ENCODE measurements at regions not wholly inside any gene's neighbourhood (a gene's known extent, or its start where the extent isn't known, plus 50 kb on each side); places are given as distances from the start of the nearest gene placed in this dataset.
A peak's percentile ranks its signal among the peaks of the same experiment; 100 is the strongest.

GRCh38 chr4:163077680-163078079, 89.0 kb downstream of the NAF1 start:
- TF ChIP-seq, protein P1, sequence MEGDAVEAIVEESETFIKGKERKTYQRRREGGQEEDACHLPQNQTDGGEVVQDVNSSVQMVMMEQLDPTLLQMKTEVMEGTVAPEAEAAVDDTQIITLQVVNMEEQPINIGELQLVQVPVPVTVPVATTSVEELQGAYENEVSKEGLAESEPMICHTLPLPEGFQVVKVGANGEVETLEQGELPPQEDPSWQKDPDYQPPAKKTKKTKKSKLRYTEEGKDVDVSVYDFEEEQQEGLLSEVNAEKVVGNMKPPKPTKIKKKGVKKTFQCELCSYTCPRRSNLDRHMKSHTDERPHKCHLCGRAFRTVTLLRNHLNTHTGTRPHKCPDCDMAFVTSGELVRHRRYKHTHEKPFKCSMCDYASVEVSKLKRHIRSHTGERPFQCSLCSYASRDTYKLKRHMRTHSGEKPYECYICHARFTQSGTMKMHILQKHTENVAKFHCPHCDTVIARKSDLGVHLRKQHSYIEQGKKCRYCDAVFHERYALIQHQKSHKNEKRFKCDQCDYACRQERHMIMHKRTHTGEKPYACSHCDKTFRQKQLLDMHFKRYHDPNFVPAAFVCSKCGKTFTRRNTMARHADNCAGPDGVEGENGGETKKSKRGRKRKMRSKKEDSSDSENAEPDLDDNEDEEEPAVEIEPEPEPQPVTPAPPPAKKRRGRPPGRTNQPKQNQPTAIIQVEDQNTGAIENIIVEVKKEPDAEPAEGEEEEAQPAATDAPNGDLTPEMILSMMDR (IDR thresholded peaks at IDR 0.05; ENCODE audit: control insufficient read depth, insufficient read depth, low read depth, low read length, missing control alignments) = no peak
- no peak for DNase-seq (ENCODE audit: low read depth)
- no peak overlapping the region for H3K4me3 ChIP-seq (ENCODE audit: control insufficient read depth, low read depth, low read length)

DNA sequence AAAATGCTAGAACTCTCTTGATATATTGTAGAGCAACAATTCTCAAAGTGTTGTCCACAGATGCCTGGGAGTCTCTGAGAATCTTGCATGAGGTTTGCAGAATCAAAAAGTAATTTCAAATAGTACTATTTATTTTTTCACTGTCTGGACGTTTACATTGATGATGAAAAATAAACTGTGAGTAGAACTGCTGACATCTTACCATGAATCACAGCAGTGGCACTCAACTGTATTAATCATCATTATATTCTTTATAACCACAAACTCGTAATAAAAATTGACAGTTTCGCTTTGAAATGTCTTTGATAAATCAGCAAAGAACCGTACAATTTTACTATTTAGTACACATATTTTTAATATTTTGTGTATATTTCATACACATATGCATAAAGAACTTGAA, 94.5 kb downstream of the NAF1 start:
- DNase-seq (ENCODE audit: low read depth) = no peak
- H3K4me3 ChIP-seq (ENCODE audit: control insufficient read depth, low read depth, low read length) = no peak overlapping the region
- TF ChIP-seq, protein P1 (IDR thresholded peaks at IDR 0.05; ENCODE audit: control insufficient read depth, insufficient read depth, low read depth, low read length, missing control alignments) = no peak

- TF ChIP-seq, protein P1 (IDR thresholded peaks at IDR 0.05; ENCODE audit: control insufficient read depth, insufficient read depth, low read depth, low read length, missing control alignments) = no peak
- no peak for DNase-seq (ENCODE audit: low read depth)
- no peak overlapping the region for H3K4me3 ChIP-seq (ENCODE audit: control insufficient read depth, low read depth, low read length)
Measured at GRCh38 chr4:163071308-163071707, 95.4 kb downstream of the NAF1 start.

DNA sequence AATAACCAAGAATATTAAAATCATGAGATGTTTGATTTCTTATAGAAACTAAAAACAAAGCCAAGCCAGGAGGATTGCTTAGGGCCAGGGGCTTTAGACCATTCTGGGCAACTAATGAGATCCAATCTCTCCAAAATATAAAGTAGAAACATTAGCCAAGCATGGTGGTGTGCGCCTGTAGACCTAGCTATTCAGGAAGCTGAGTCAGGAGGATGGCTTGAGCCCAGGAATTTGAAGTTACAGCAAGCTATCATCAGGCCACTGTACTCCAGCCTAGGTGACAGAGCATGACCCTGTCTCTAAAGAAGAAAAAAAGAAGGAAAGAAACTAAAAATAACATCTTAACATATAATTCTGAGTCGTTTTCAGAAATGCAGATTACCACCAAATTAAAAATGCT, 96.7 kb downstream of the NAF1 start:
- no peak for DNase-seq (ENCODE audit: low read depth)
- H3K4me3 ChIP-seq (ENCODE audit: control insufficient read depth, low read depth, low read length) = no peak overlapping the region
- TF ChIP-seq, protein P1 (IDR thresholded peaks at IDR 0.05; ENCODE audit: control insufficient read depth, insufficient read depth, low read depth, low read length, missing control alignments) = no peak

DNA sequence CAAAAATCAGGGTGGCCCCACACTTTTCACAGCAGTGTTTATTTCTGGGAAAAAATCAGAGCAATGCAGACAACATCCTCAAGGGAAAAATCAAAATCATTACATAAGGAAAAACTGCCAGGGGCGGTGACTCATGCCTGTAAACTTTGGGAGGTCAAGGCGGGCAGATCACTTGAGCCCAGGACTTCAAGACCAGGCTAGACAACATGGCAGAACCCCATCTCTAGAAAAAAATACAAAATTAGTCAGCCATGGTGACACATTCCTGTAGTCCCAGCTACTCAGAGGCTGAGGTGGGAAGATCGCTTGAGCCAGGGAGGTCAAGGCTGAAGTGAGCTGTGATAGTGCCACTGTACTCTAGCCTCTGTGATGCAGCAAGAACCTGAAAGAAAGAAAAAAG, 102.8 kb downstream of the NAF1 start:
- no peak for DNase-seq (ENCODE audit: low read depth)
- TF ChIP-seq, protein P1 (IDR thresholded peaks at IDR 0.05; ENCODE audit: control insufficient read depth, insufficient read depth, low read depth, low read length, missing control alignments) = no peak
- no peak overlapping the region for H3K4me3 ChIP-seq (ENCODE audit: control insufficient read depth, low read depth, low read length)

- H3K4me3 ChIP-seq (ENCODE audit: control insufficient read depth, low read depth, low read length) = no peak overlapping the region
- TF ChIP-seq, protein P1 (IDR thresholded peaks at IDR 0.05; ENCODE audit: control insufficient read depth, insufficient read depth, low read depth, low read length, missing control alignments) = peak; percentile 53
- DNase-seq (ENCODE audit: low read depth) = no peak
Measured at GRCh38 chr4:163048447-163048846, 118.2 kb downstream of the NAF1 start.

DNA sequence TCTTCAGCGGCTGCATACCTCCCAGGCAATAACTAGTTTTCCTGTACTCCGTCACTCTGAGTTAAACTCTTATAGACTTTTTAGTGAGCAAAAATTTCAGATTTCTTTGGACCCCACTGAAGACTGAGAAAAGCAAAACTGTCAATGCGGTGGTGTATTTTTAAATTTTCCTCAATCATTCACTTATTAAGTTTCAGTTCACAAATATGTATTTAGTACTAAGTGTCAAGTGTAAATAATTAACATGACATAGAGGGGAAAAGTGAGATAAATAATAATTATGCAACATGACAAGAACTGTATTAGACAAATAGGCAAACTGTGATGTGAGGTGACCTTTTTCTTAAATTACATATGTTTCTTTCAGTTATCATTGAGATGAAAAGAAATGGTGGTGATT, 124.4 kb downstream of the NAF1 start:
- TF ChIP-seq, protein P1 (IDR thresholded peaks at IDR 0.05; ENCODE audit: control insufficient read depth, insufficient read depth, low read depth, low read length, missing control alignments) = no peak
- DNase-seq (ENCODE audit: low read depth) = no peak
- H3K4me3 ChIP-seq (ENCODE audit: control insufficient read depth, low read depth, low read length) = no peak overlapping the region
